Prostate gland (tissue), 2 donors: ENCODE measurements at regions not wholly inside any gene's neighbourhood (a gene's known extent, or its start where the extent isn't known, plus 50 kb on each side); places are given as distances from the start of the nearest gene placed in this dataset.

Experiments used
- DNase-seq: peaks from one replicate; pipeline ENCODE4 v3.0.0-alpha.2; 2019; ENCODE audit warnings: low spot score
- H3K27ac ChIP-seq, 2 donors: fragments of 200-600 bp; sonication (generic); 2 replicates each; pipeline ENCODE4 v1.5.1; 2017 to 2019
- H3K27me3 ChIP-seq: fragments of 200-600 bp; sonication (generic); replicated peaks from 2 replicates; pipeline ENCODE4 v1.5.1; 2019; ENCODE audit not compliant: insufficient read depth
- H3K36me3 ChIP-seq, 2 donors: fragments of 200-600 bp; sonication (generic); 1 replicate in 1 of 2; 2 replicates in 1 of 2; pipeline versions ENCODE4 v1.5.1 to v1.8.1; 2017 to 2019
- H3K4me1 ChIP-seq: fragments of 200-600 bp; sonication (generic); replicated peaks from 2 replicates; pipeline ENCODE4 v1.5.1; 2019
- H3K4me3 ChIP-seq, 2 donors: fragments of 200-600 bp; sonication (generic); 2 replicates each; pipeline ENCODE4 v1.5.1; 2017 to 2019
- H3K9me3 ChIP-seq: fragments of 200-600 bp; sonication (generic); 2 replicates; pipeline ENCODE4 v1.5.1; 2017
- POLR2A ChIP-seq: fragments of 450-650 bp; IDR thresholded peaks from one replicate; pipeline ENCODE4 v1.6.1; 2016; ENCODE audit warnings: antibody characterized with exemption, mild to moderate bottlenecking
- POLR2AphosphoS5 ChIP-seq: sonication (generic); formaldehyde crosslinking; IDR thresholded peaks from one replicate; pipeline ENCODE4 v1.6.1; 2017; ENCODE audit warnings: antibody characterized with exemption
- WGBS: methylation state at CpG from one replicate; pipeline ENCODE4 v1.1.5; 2018; 5-methylcytosine and 5-hydroxymethylcytosine counted together
- intact Hi-C: fragments of 100-400 bp; cut with DNase I; formaldehyde crosslinking; loops from one replicate; pipeline ENCODE4 v1.14.2; 2022
- TF ChIP-seq, protein P1 (sequence below), 4 experiments: fragments of 200-600 bp in 2 of 4; fragments of 450-650 bp in 2 of 4; sonication (generic) in 2 of 4; IDR thresholded peaks; 1 replicate in 3 of 4; 2 replicates in 1 of 4; pipeline ENCODE4 v1.5.1; 2016 to 2019; ENCODE audit warnings: antibody characterized with exemption in 4 of 4, mild to moderate bottlenecking in 2 of 4, moderate library complexity in 2 of 4

DNA sequence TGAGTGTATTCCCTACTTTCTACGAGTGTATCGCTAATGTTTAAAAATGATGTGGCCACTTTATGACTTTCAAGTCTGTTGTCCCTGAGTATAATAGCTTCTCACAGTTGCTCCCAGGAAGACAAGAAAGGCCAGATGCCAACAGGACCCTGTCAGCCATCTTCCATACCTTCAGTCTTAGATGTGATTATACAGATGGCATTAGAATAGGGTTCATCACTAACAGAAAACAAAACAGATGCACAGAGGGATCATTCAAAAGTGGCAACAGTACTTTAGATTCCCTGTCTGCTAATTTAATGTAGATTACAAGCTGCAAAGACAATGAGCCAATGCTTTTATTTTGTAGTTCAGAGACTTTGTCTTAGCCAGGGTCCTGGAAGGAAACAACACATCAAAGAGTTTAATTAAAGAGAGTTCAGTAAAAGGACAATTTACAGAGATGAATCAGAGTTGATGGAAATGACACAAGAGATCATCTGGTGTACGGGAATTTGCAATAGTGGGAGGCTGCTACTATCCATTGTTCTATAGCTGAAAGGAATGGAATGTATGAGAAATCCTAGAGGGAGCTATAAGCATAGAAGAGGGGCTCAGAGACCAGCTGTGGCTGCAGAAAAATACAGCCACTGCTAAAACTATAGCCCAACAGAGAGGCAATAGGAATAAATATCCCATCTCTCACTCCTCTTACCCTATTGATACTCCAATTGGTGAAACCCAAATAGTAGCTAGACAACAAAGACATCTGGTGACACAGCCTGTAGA is 393.7 kb upstream of the SMC2 start:
- Histone ChIP-seq H3K27me3 (no peaks in the 10 kb centered on the region), H3K36me3 (no peaks in the 10 kb centered on the region), H3K4me3 (no peak overlapping the region), H3K27ac (no peak overlapping the region), H3K9me3 (no peaks in the 10 kb centered on the region), H3K4me1 (no peaks in the 10 kb centered on the region)
- TF ChIP-seq POLR2AphosphoS5 (no peak), POLR2A (no peak)
- TF ChIP-seq, protein P1, sequence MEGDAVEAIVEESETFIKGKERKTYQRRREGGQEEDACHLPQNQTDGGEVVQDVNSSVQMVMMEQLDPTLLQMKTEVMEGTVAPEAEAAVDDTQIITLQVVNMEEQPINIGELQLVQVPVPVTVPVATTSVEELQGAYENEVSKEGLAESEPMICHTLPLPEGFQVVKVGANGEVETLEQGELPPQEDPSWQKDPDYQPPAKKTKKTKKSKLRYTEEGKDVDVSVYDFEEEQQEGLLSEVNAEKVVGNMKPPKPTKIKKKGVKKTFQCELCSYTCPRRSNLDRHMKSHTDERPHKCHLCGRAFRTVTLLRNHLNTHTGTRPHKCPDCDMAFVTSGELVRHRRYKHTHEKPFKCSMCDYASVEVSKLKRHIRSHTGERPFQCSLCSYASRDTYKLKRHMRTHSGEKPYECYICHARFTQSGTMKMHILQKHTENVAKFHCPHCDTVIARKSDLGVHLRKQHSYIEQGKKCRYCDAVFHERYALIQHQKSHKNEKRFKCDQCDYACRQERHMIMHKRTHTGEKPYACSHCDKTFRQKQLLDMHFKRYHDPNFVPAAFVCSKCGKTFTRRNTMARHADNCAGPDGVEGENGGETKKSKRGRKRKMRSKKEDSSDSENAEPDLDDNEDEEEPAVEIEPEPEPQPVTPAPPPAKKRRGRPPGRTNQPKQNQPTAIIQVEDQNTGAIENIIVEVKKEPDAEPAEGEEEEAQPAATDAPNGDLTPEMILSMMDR (IDR thresholded peaks at IDR 0.05), result no peak
- WGBS, result 83% methylated on average over 3 of the region's 3 CpGs
- intact Hi-C loops, result no loop called here
- no peak for DNase-seq

DNA sequence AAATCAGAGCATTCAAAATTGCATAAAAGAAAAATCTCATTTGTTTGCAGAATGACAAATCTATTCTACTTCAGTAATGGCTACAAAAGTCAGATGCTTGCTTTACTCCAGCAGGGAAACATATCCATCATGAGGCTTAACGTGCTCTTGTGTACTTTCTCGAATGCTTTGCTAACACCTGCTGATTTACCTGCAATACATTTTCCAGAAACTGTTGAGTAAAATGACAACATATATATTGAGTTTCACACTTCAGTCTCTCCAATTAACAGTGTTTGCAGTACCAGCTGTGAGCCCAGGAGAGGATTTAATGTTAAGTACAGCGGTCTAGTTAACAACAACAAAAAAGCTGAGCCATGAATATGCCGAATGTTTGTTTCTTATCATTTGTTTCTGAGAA is 391.5 kb upstream of the SMC2 start:
- H3K4me3 ChIP-seq, result no peak overlapping the region
- H3K9me3 ChIP-seq, result no peaks in the 10 kb centered on the region
- H3K27me3 ChIP-seq, result no peaks in the 10 kb centered on the region
- no peak overlapping the region for H3K27ac ChIP-seq
- intact Hi-C loops, result no loop called here
- WGBS, result 58% methylated on average over 4 of the region's 4 CpGs
- H3K4me1 ChIP-seq, result no peaks in the 10 kb centered on the region
- no peaks in the 10 kb centered on the region for H3K36me3 ChIP-seq
- DNase-seq, result no peak
- TF ChIP-seq POLR2AphosphoS5, result no peak

DNA sequence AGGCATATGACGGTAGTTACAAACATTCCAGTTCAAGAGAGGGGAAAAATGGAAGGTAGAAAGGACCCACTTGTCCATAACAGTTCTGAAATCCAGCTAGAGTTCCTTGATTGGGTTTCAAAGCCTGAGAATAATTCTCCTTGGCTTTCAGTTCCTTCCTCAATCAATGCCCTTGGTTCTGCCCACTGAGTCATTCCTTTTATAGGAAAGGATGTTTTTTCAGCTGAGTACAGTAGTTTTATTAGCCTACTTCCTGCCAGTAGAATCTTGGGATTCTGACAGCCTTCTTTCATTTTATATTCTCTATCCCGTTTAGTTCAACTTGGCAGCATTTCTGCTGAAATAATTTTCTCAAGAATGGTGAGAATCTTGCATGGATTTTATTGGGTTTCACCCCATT is 386.9 kb upstream of the SMC2 start:
- H3K27me3 ChIP-seq, result no peaks in the 10 kb centered on the region
- no peaks in the 10 kb centered on the region for H3K36me3 ChIP-seq
- H3K4me3 ChIP-seq, result no peak overlapping the region
- intact Hi-C loops, result no loop called here
- WGBS, result 48% methylated on average over 2 of the region's 2 CpGs
- no peak for DNase-seq
- TF ChIP-seq, protein P1 (IDR thresholded peaks at IDR 0.05), result no peak
- no peak for TF ChIP-seq POLR2A
- TF ChIP-seq POLR2AphosphoS5, result no peak
- no peaks in the 10 kb centered on the region for H3K4me1 ChIP-seq
- H3K27ac ChIP-seq, result no peak overlapping the region
- H3K9me3 ChIP-seq, result no peaks in the 10 kb centered on the region

DNA sequence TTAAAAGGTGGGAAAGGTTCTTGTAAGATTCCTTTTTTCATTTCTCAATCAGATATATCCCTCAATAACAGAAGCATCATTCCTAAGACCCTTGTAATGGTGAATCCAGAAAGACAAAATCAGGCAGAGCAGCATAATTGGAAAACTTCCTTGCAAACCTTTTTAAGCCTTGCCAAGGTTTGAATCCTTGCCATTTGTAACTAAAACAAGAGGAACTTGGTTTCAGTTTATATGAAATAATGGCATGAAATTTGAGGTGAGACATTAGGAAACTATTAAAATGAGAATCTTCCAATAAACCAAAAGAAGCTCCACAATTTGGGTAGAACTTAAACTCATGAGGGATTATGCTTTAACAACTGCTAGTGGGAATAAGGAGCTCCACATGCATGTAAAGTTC is 384.7 kb upstream of the SMC2 start:
- no peak overlapping the region for H3K27ac ChIP-seq
- H3K27me3 ChIP-seq, result no peaks in the 10 kb centered on the region
- DNase-seq, result no peak
- intact Hi-C loops, result no loop called here
- no peaks in the 10 kb centered on the region for H3K9me3 ChIP-seq
- no peak overlapping the region for H3K4me3 ChIP-seq
- H3K4me1 ChIP-seq, result no peaks in the 10 kb centered on the region
- no peaks in the 10 kb centered on the region for H3K36me3 ChIP-seq
- TF ChIP-seq POLR2AphosphoS5 (no peak), POLR2A (no peak)
- TF ChIP-seq, protein P1 (IDR thresholded peaks at IDR 0.05), result no peak

DNA sequence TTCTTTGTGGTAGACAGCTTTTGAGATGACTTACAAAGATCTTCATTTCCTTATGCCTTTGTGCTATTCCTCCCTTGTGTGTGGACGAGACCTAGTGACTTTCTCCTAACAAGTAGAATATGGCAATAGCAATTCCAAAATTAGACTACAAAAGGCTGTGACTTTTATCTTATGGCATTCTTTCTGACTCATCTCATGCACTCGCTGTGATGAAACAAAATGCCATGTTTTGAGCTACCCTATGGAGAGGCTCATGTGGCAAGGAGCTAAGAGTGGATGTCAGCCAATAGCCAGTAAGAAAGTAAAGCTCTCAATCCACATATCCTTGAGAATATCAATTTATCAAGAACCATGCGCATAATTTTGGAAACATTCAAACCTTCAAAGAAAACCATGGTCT is 380.5 kb upstream of the SMC2 start:
- Histone ChIP-seq H3K27me3 (no peaks in the 10 kb centered on the region), H3K36me3 (no peaks in the 10 kb centered on the region), H3K4me1 (no peaks in the 10 kb centered on the region), H3K9me3 (no peaks in the 10 kb centered on the region), H3K4me3 (no peak overlapping the region), H3K27ac (no peak overlapping the region)
- 90% methylated on average over 3 of the region's 3 CpGs for WGBS
- no peak for TF ChIP-seq POLR2AphosphoS5
- TF ChIP-seq POLR2A, result no peak
- TF ChIP-seq, protein P1 (IDR thresholded peaks at IDR 0.05), result no peak
- intact Hi-C loops, result no loop called here
- no peak for DNase-seq
